GM10266 (cell line): ENCODE measurements at regions not wholly inside any gene's neighbourhood (a gene's known extent, or its start where the extent isn't known, plus 50 kb on each side); places are given as distances from the start of the nearest gene placed in this dataset.

Experiments used
- DNase-seq: peaks from one replicate; pipeline ENCODE4 v3.0.0; 2012; ENCODE audit errors: extremely low spot score
- CTCF ChIP-seq: IDR thresholded peaks from 2 replicates; pipeline ENCODE4 v1.5.1; 2012; ENCODE audit warnings: mild to moderate bottlenecking, low read depth; ENCODE audit not compliant: control insufficient read depth, insufficient read depth; ENCODE audit errors: missing control alignments

GRCh38 chr9:88757406-88758010 is 222.5 kb downstream of the NXNL2 start:
- TF ChIP-seq CTCF: no peak

GRCh38 chr9:88759364-88759763 is 224.4 kb downstream of the NXNL2 start:
- DNase-seq: no peak
- no peak for TF ChIP-seq CTCF

More at GRCh38 chr9:88757406-88758010, 222.5 kb downstream of the NXNL2 start:
- no peak for DNase-seq

GRCh38 chr9:88766778-88767503 is 224.3 kb upstream of the S1PR3 start:
- no peak for DNase-seq
- TF ChIP-seq CTCF: no peak

- TF ChIP-seq CTCF: no peak
- no peak for DNase-seq
These were observed 223.8 kb upstream of the S1PR3 start for GRCh38 chr9:88767504-88767790.

GRCh38 chr9:88772575-88772974 is 218.7 kb upstream of the S1PR3 start:
- no peak for DNase-seq
- TF ChIP-seq CTCF: no peak

- no peak for TF ChIP-seq CTCF
- DNase-seq: no peak
These were observed 218.1 kb upstream of the S1PR3 start for GRCh38 chr9:88773126-88773525.

GRCh38 chr9:88773627-88774244 is 217.5 kb upstream of the S1PR3 start:
- DNase-seq: no peak
- TF ChIP-seq CTCF: no peak
